ENCODE measurements at regions not wholly inside any gene's neighbourhood (a gene's known extent, or its start where the extent isn't known, plus 50 kb on each side); places are given as distances from the start of the nearest gene placed in this dataset.

GRCh38 chr1:81006502-81006901, 794.2 kb upstream of the ADGRL2 start:
- H3K4me3 ChIP-seq (ENCODE audit: low read depth, low read length) = no peak overlapping the region

GRCh38 chr1:81004011-81004410, 796.7 kb upstream of the ADGRL2 start:
- H3K4me3 ChIP-seq (ENCODE audit: low read depth, low read length) = no peak overlapping the region
- no peak for TF ChIP-seq CTCF (IDR thresholded peaks at IDR 0.05; ENCODE audit: borderline replicate concordance, insufficient read depth, low read depth, low read length)

More at GRCh38 chr1:81006502-81006901, 794.2 kb upstream of the ADGRL2 start:
- no peak for TF ChIP-seq CTCF (IDR thresholded peaks at IDR 0.05; ENCODE audit: borderline replicate concordance, insufficient read depth, low read depth, low read length)

- H3K4me3 ChIP-seq (ENCODE audit: low read depth, low read length) = no peak overlapping the region
- TF ChIP-seq CTCF (IDR thresholded peaks at IDR 0.05; ENCODE audit: borderline replicate concordance, insufficient read depth, low read depth, low read length) = no peak
These were observed 805.8 kb upstream of the ADGRL2 start for GRCh38 chr1:80994934-80995333.

- no peak overlapping the region for H3K4me3 ChIP-seq (ENCODE audit: low read depth, low read length)
- no peak for TF ChIP-seq CTCF (IDR thresholded peaks at IDR 0.05; ENCODE audit: borderline replicate concordance, insufficient read depth, low read depth, low read length)
These were observed 806.7 kb upstream of the ADGRL2 start for GRCh38 chr1:80994038-80994437.

- no peak overlapping the region for H3K4me3 ChIP-seq (ENCODE audit: low read depth, low read length)
- TF ChIP-seq CTCF (IDR thresholded peaks at IDR 0.05; ENCODE audit: borderline replicate concordance, insufficient read depth, low read depth, low read length) = no peak
These were observed 807.4 kb upstream of the ADGRL2 start for GRCh38 chr1:80993154-80993980.

- H3K4me3 ChIP-seq (ENCODE audit: low read depth, low read length) = no peak overlapping the region
- no peak for TF ChIP-seq CTCF (IDR thresholded peaks at IDR 0.05; ENCODE audit: borderline replicate concordance, insufficient read depth, low read depth, low read length)
These were observed 811.3 kb upstream of the ADGRL2 start for GRCh38 chr1:80989455-80989854.

GRCh38 chr1:80988926-80989325, 811.8 kb upstream of the ADGRL2 start:
- no peak overlapping the region for H3K4me3 ChIP-seq (ENCODE audit: low read depth, low read length)
- TF ChIP-seq CTCF (IDR thresholded peaks at IDR 0.05; ENCODE audit: borderline replicate concordance, insufficient read depth, low read depth, low read length) = no peak

Measured in GM12875 (cell line).